ENCODE measurements at regions not wholly inside any gene's neighbourhood (a gene's known extent, or its start where the extent isn't known, plus 50 kb on each side); places are given as distances from the start of the nearest gene placed in this dataset.

DNA sequence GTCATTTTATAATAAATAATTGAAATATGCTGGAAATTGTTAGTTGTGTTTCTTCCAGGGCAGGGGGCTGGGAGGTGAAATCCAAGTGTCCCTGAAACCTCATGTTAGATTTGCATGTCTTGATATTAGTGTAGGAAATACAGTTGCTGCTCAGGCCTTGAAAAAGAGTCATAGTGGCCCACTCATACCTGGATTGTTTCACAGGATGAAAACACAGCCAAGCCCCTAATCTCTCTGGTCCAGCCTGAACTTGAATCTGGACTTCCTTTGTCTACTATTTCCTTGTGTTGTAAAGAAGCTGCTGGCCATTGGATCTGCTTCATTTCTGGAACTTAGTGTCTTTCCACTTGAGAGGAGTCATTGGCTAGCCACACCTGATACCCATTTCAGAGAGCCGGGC lies 108.8 kb upstream of the JARID2 start:
- TF ChIP-seq, protein P1, sequence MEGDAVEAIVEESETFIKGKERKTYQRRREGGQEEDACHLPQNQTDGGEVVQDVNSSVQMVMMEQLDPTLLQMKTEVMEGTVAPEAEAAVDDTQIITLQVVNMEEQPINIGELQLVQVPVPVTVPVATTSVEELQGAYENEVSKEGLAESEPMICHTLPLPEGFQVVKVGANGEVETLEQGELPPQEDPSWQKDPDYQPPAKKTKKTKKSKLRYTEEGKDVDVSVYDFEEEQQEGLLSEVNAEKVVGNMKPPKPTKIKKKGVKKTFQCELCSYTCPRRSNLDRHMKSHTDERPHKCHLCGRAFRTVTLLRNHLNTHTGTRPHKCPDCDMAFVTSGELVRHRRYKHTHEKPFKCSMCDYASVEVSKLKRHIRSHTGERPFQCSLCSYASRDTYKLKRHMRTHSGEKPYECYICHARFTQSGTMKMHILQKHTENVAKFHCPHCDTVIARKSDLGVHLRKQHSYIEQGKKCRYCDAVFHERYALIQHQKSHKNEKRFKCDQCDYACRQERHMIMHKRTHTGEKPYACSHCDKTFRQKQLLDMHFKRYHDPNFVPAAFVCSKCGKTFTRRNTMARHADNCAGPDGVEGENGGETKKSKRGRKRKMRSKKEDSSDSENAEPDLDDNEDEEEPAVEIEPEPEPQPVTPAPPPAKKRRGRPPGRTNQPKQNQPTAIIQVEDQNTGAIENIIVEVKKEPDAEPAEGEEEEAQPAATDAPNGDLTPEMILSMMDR (conservative IDR thresholded peaks at IDR 0.05 in 1 of 2, IDR thresholded peaks at IDR 0.05 in 1 of 2; ENCODE audit: low read depth in 1 of 2, low read length in 2 of 2), result no peak
- TF ChIP-seq EZH2 (IDR thresholded peaks at IDR 0.05; ENCODE audit: low read length, missing control alignments), result no peak
- H3K27ac ChIP-seq (ENCODE audit: insufficient read depth, low read length), result no peak overlapping the region
- no peak overlapping the region for H3K4me2 ChIP-seq (ENCODE audit: extremely low read depth, insufficient read depth, low read length)
- no peaks in the 10 kb centered on the region for H3K27me3 ChIP-seq (ENCODE audit: control insufficient read depth, insufficient read depth, low read length)
- H3K4me1 ChIP-seq (ENCODE audit: control insufficient read depth, extremely low read depth, insufficient read depth, low read length), result no peaks in the 10 kb centered on the region
- no peaks in the 10 kb centered on the region for H3K79me2 ChIP-seq (ENCODE audit: control insufficient read depth, insufficient read depth, low read length)
- no peaks in the 10 kb centered on the region for H4K20me1 ChIP-seq (ENCODE audit: control insufficient read depth, extremely low read depth, insufficient read depth, low read length)
- no peaks in the 10 kb centered on the region for H3K36me3 ChIP-seq (ENCODE audit: control insufficient read depth, insufficient read depth, low read length)
- H3K9ac ChIP-seq (ENCODE audit: insufficient read depth, low read length), result no peak overlapping the region
- no peaks in the 10 kb centered on the region for H3K9me3 ChIP-seq (ENCODE audit: control insufficient read depth, insufficient read depth, low read depth, low read length)
- H3K4me3 ChIP-seq (replicated peaks in 1 of 4; ENCODE audit: control extremely low read depth in 1 of 4, insufficient read depth in 1 of 4, low read depth in 3 of 4, low read length in 4 of 4), result no peak overlapping the region
- H2AFZ ChIP-seq (ENCODE audit: low read length), result no peak overlapping the region
- no peak for DNase-seq (ENCODE audit: low read depth in 2 of 2)

DNA sequence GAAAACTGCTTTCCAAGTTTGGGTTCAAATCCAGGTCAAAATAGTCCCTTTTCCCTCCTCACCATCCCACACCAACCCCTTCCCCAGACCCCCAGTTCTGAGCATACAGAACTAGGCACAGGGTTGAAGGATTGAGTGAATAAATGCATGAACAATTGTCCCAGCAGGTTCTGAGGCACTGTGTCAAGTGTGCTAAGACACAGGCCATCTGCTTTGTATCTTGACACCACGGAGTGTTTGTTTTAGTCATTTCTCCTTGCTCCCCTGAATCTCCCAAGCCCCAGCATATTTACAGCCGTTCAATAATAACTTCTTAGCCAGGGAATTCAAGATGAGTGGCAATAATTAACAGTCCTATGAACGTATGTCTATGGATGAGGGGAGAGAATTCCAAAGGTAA lies 102.8 kb upstream of the JARID2 start:
- H3K79me2 ChIP-seq (ENCODE audit: control insufficient read depth, insufficient read depth, low read length), result no peaks in the 10 kb centered on the region
- no peak overlapping the region for H3K27ac ChIP-seq (ENCODE audit: insufficient read depth, low read length)
- peak in 1 of 2 donors; percentile 15 for DNase-seq (ENCODE audit: low read depth in 2 of 2)
- no peak overlapping the region for H3K4me3 ChIP-seq (replicated peaks in 1 of 4; ENCODE audit: control extremely low read depth in 1 of 4, insufficient read depth in 1 of 4, low read depth in 3 of 4, low read length in 4 of 4)
- H3K4me2 ChIP-seq (ENCODE audit: extremely low read depth, insufficient read depth, low read length), result no peak overlapping the region
- no peaks in the 10 kb centered on the region for H4K20me1 ChIP-seq (ENCODE audit: control insufficient read depth, extremely low read depth, insufficient read depth, low read length)
- no peaks in the 10 kb centered on the region for H3K27me3 ChIP-seq (ENCODE audit: control insufficient read depth, insufficient read depth, low read length)
- no peaks in the 10 kb centered on the region for H3K9me3 ChIP-seq (ENCODE audit: control insufficient read depth, insufficient read depth, low read depth, low read length)
- H3K4me1 ChIP-seq (ENCODE audit: control insufficient read depth, extremely low read depth, insufficient read depth, low read length), result no peaks in the 10 kb centered on the region
- TF ChIP-seq, protein P1 (conservative IDR thresholded peaks at IDR 0.05 in 1 of 2, IDR thresholded peaks at IDR 0.05 in 1 of 2; ENCODE audit: low read depth in 1 of 2, low read length in 2 of 2), result no peak
- no peak for TF ChIP-seq EZH2 (IDR thresholded peaks at IDR 0.05; ENCODE audit: low read length, missing control alignments)
- no peaks in the 10 kb centered on the region for H3K36me3 ChIP-seq (ENCODE audit: control insufficient read depth, insufficient read depth, low read length)
- no peak overlapping the region for H3K9ac ChIP-seq (ENCODE audit: insufficient read depth, low read length)
- H2AFZ ChIP-seq (ENCODE audit: low read length), result no peak overlapping the region

DNA sequence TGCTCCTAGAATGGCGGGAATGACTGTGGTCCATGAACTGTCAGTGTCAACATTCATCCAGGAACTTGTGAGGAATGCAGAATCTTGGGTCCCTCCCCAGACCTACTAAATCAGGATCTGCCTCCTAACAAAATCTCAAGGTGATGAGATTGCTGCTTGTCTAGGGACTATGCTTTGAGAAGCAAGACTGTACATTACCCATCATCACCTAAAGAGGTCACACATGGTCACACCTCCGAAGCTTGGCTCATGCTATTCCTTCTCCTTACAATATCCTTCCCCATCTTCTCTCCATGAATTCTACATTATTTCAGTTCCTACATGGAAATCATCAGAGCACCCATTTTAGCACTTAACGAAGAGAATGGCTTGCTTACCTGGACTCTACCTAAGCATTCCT lies 102.3 kb upstream of the JARID2 start:
- no peaks in the 10 kb centered on the region for H3K79me2 ChIP-seq (ENCODE audit: control insufficient read depth, insufficient read depth, low read length)
- no peak overlapping the region for H2AFZ ChIP-seq (ENCODE audit: low read length)
- DNase-seq (ENCODE audit: low read depth in 2 of 2), result no peak
- H3K9ac ChIP-seq (ENCODE audit: insufficient read depth, low read length), result no peak overlapping the region
- H3K4me1 ChIP-seq (ENCODE audit: control insufficient read depth, extremely low read depth, insufficient read depth, low read length), result no peaks in the 10 kb centered on the region
- no peak overlapping the region for H3K4me2 ChIP-seq (ENCODE audit: extremely low read depth, insufficient read depth, low read length)
- no peaks in the 10 kb centered on the region for H4K20me1 ChIP-seq (ENCODE audit: control insufficient read depth, extremely low read depth, insufficient read depth, low read length)
- TF ChIP-seq, protein P1 (conservative IDR thresholded peaks at IDR 0.05 in 1 of 2, IDR thresholded peaks at IDR 0.05 in 1 of 2; ENCODE audit: low read depth in 1 of 2, low read length in 2 of 2), result no peak
- no peak overlapping the region for H3K4me3 ChIP-seq (replicated peaks in 1 of 4; ENCODE audit: control extremely low read depth in 1 of 4, insufficient read depth in 1 of 4, low read depth in 3 of 4, low read length in 4 of 4)
- no peak overlapping the region for H3K27ac ChIP-seq (ENCODE audit: insufficient read depth, low read length)
- H3K36me3 ChIP-seq (ENCODE audit: control insufficient read depth, insufficient read depth, low read length), result no peaks in the 10 kb centered on the region
- H3K9me3 ChIP-seq (ENCODE audit: control insufficient read depth, insufficient read depth, low read depth, low read length), result no peaks in the 10 kb centered on the region
- no peaks in the 10 kb centered on the region for H3K27me3 ChIP-seq (ENCODE audit: control insufficient read depth, insufficient read depth, low read length)
